ENCODE measurements at regions not wholly inside any gene's neighbourhood (a gene's known extent, or its start where the extent isn't known, plus 50 kb on each side); places are given as distances from the start of the nearest gene placed in this dataset.

- TF ChIP-seq CTCF (IDR thresholded peaks at IDR 0.05; ENCODE audit: low read length) (no peak), EZH2 (optimal IDR thresholded peaks at IDR 0.05; ENCODE audit: low read depth, low read length) (no peak), EZH2phosphoT487 (IDR thresholded peaks at IDR 0.05; ENCODE audit: low read length) (no peak)
Observed at GRCh38 chr9:13002740-13003139, 227.9 kb downstream of the LURAP1L start.
